ENCODE measurements at regions not wholly inside any gene's neighbourhood (a gene's known extent, or its start where the extent isn't known, plus 50 kb on each side); places are given as distances from the start of the nearest gene placed in this dataset.

DNA sequence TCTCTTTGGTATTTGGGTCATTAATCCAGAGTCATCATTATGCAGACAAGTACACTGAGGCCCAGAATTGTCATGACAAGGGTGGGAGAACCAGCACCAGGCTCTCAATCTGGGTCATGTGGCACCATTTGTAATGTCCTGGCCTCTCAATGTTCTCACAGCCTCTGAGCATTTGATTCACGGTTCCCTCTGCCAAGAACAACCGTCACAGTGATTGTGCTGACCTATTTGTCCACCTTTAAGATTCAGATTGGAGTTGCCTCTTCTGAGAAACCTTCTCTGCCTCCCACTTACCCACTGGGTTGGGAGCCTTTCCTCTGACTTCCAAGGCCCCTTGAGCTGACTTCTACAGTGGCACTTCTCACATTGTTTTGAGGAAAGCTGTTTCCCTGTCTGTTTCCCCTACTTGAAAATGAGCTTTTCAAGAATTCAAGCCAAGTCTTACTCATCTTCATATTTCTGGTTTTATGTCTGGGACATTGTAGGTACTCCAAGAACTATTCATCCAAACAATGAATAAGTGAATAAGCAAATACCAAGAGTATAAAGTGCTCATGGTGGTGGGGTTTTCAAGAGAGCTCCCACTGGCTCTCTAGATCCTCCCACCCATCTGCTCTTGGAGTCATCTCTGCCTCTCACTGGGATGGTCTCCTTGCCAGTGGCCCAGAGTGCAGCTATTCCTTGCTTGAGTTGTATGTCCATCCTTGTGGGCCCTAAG is 126.4 kb upstream of the E2F8 start:
- no peak for DNase-seq
- Mint-ChIP-seq H3K9me3 (no peaks in the 10 kb centered on the region), H3K4me1 (no peaks in the 10 kb centered on the region), H3K36me3 (ENCODE audit: low read depth) (no peaks in the 10 kb centered on the region), H3K4me3 (no peak overlapping the region), H3K27me3 (peaks cover 23% of the 10 kb centered on the region), H3K27ac (no peak overlapping the region)
- ChIA-PET POLR2A (no interaction called here), CTCF (interaction anchor here (0.6 kb wide), 1 partner anchor 152 kb away, joined by 3 read pairs; no protein-coding TSS in a partner anchor)

GRCh38 chr11:19365743-19366410 is 125.1 kb upstream of the E2F8 start:
- Mint-ChIP-seq H3K27ac (no peak overlapping the region), H3K27me3 (peaks cover 24% of the 10 kb centered on the region), H3K4me3 (no peak overlapping the region), H3K4me1 (no peaks in the 10 kb centered on the region), H3K36me3 (ENCODE audit: low read depth) (no peaks in the 10 kb centered on the region), H3K9me3 (no peaks in the 10 kb centered on the region)
- CTCF ChIA-PET = no interaction called here
- no peak for DNase-seq
- POLR2A ChIA-PET = no interaction called here

DNA sequence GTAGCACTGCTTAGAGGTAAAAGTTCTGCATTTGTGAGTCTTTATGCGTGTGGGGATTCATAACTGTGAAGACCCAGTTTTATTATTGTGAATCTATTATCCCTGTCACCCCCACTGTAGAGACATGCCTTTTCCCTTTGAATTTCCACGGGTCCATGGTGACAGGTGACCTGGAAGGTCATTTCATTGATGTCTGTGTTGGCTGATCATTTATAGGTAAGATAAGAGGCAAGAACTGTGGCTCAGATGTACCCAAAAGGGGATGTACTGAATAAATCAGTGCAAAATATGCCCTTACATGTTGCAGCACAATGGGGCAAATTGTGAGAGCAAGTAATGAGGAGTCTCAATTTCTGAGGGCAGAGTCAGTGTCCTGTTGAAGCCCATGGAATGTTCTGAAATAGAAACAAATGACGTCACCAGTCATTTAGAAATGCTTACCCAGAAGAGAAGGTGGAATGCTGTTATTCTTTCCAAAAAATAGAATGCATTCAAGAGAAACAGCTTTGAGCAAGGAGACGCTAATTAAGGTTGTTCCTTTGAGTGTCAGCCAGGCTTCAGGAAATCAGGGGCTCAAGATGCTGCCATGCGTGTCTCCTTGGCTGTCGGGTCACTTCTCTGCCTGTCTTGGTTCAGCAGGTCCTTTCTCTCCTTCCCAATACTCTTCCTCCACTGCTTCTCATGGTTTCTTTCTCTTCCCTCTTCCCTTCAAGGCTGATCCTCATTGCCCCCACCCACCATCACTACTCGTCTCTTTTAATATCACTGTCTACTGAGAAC is 118.7 kb upstream of the E2F8 start:
- CTCF ChIA-PET = no interaction called here

DNA sequence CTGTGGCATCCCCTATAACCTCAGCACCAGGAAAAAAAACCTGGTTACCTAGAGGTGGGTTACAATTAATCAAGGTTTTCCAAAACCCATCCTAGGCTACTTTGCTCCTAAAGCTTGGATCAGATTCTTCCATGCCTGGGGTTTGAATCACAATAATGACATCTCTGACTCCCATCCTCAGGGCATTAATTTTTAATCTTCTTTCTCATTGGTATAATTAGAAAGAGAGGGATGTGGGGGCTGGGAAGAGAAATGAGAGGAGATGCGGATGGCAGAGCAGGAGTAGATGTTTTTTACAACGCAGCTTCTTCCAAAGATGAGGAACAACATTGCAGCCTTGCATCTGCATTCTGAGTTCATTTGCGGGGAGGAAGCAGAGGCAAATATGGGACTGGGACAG is 117.2 kb upstream of the E2F8 start:
- Mint-ChIP-seq H3K4me3 (no peak overlapping the region), H3K27ac (no peak overlapping the region), H3K27me3 (peaks cover 18% of the 10 kb centered on the region), H3K9me3 (no peaks in the 10 kb centered on the region), H3K36me3 (ENCODE audit: low read depth) (no peaks in the 10 kb centered on the region), H3K4me1 (no peaks in the 10 kb centered on the region)
- DNase-seq = no peak
- POLR2A ChIA-PET = no interaction called here
- CTCF ChIA-PET = no interaction called here

More for the DNA sequence above, 118.7 kb upstream of the E2F8 start:
- no peaks in the 10 kb centered on the region for H3K36me3 Mint-ChIP-seq (ENCODE audit: low read depth)
- H3K27ac Mint-ChIP-seq = no peak overlapping the region
- DNase-seq = no peak
- no peaks in the 10 kb centered on the region for H3K4me1 Mint-ChIP-seq
- H3K4me3 Mint-ChIP-seq = no peak overlapping the region
- peaks cover 18% of the 10 kb centered on the region for H3K27me3 Mint-ChIP-seq
- POLR2A ChIA-PET = no interaction called here
- H3K9me3 Mint-ChIP-seq = no peaks in the 10 kb centered on the region

GRCh38 chr11:19355601-19356000 is 114.9 kb upstream of the E2F8 start:
- Mint-ChIP-seq H3K27ac (no peak overlapping the region), H3K36me3 (ENCODE audit: low read depth) (no peaks in the 10 kb centered on the region), H3K4me3 (no peak overlapping the region), H3K9me3 (no peaks in the 10 kb centered on the region), H3K27me3 (peaks cover 25% of the 10 kb centered on the region), H3K4me1 (no peaks in the 10 kb centered on the region)
- POLR2A ChIA-PET = interaction anchor here (1.2 kb wide), 1 partner anchor 28 kb away, joined by 3 read pairs; no protein-coding TSS in a partner anchor
- DNase-seq = no peak
- CTCF ChIA-PET = no interaction called here

DNA sequence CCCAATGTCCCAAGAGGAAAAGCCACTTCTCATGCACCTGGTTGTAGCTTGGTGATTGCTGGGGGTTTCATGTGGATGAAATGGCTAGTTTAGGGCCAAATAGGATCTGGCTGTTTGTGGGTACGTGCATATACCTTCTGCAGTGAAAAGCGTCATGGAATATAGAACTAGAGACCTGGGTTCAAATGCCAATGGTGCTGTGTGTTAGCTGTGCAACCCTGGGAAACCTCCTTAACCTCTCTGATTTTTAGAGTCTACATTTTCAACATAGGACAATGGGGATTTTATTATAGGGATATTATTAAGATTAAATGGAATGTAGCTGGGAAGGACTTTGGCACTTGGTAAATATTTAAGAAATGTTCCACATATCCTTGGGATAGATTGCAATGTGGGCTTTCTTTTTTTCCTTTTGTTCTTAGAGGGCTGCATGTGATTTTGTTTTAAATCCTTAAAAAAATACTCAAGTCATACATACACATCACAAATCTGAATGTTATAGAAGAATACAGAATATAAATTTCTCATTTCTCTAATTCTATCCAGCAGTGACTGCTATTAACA is 112.6 kb upstream of the E2F8 start:
- Mint-ChIP-seq H3K4me1 (no peaks in the 10 kb centered on the region), H3K36me3 (ENCODE audit: low read depth) (no peaks in the 10 kb centered on the region), H3K9me3 (no peaks in the 10 kb centered on the region), H3K27ac (no peak overlapping the region), H3K27me3 (peaks cover 45% of the 10 kb centered on the region), H3K4me3 (no peak overlapping the region)
- CTCF ChIA-PET = interaction anchor here (1.3 kb wide), 1 partner anchor 276 kb away, joined by 3 read pairs; no protein-coding TSS in a partner anchor
- DNase-seq = no peak
- POLR2A ChIA-PET = no interaction called here

DNA sequence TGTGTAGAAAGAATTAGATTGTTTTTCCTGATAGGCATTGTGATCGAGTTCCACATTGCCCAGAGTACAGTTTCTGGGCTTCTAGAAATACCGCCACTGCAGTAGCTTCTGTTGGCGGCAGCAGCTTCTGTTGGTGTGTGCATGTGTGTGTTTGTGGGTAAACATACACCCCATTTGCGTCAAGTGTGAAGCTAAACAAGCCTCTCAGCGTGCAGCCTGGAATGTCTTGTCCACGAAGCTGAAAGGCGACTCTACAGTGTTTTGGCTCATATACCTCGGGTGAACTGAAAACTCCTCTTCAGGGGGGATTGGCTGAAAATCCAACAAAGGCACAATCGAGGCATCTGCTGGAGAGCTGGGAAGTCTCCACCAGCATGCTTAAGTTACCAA is 112.0 kb upstream of the E2F8 start:
- H3K4me3 Mint-ChIP-seq = no peak overlapping the region
- POLR2A ChIA-PET = no interaction called here
- peaks cover 48% of the 10 kb centered on the region for H3K27me3 Mint-ChIP-seq
- no peaks in the 10 kb centered on the region for H3K9me3 Mint-ChIP-seq
- CTCF ChIA-PET = interaction anchor here (1.3 kb wide), 1 partner anchor 276 kb away, joined by 3 read pairs; no protein-coding TSS in a partner anchor
- no peaks in the 10 kb centered on the region for H3K36me3 Mint-ChIP-seq (ENCODE audit: low read depth)
- DNase-seq = no peak
- H3K27ac Mint-ChIP-seq = no peak overlapping the region
- no peaks in the 10 kb centered on the region for H3K4me1 Mint-ChIP-seq

DNA sequence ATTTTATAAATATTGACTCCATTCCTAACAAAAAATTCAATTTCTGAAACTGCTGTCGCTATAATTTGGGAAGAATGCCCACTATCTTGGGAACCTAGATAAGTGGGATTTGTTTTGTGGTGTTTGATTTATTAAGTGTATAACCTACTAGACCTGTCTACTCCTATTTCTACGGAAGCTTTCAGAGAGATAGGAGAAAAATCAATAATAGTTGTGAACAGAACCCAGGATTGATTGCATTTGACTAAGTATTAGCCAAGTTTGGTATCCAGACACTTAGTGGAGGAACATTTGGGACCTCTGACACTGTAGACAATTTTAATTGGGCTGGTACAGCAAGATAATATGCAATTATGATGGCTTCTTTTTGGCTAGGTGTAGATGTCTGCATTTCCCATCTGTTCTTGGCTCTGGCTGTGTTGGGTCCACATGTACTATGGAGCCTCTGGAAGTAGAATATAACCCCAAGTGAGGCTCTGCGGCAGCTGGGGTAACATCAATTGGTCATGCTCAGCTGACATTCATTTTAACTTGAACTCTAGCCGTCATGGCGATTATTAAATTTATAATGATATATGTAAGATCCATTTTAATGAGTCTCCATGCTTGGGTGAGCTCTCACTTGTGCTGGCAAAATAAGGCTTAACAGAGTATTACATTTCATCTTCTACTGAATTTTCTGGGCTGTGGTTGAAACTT is 111.5 kb upstream of the E2F8 start:
- ChIA-PET POLR2A (no interaction called here), CTCF (no interaction called here)
- Mint-ChIP-seq H3K9me3 (no peaks in the 10 kb centered on the region), H3K36me3 (ENCODE audit: low read depth) (no peaks in the 10 kb centered on the region), H3K4me1 (no peaks in the 10 kb centered on the region), H3K27me3 (peaks cover 53% of the 10 kb centered on the region), H3K4me3 (no peak overlapping the region), H3K27ac (no peak overlapping the region)
- no peak for DNase-seq

GRCh38 chr11:19351426-19351825 is 110.7 kb upstream of the E2F8 start:
- peaks cover 59% of the 10 kb centered on the region for H3K27me3 Mint-ChIP-seq

DNA sequence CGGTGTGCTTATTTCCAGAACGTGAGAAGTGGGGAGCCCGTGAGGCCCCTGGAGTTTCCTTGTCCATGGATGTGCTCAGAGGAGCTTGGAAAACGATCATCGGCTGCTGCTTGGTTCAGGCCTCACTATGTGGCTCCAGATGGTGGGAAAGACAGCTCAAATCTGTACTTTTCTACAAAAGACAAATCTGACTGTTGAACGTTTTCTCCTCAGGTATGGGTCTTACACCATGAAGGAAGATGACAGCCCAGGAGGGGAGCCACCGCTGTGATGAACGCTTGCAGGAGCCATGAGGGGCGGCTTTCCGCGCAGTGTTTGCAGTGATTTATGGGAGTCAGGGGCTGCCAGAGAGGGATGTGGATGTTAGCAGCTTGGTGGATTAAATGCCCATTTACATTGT is 109.4 kb upstream of the E2F8 start:
- Mint-ChIP-seq H3K4me1 (peaks cover 5% of the 10 kb centered on the region), H3K27ac (no peak overlapping the region), H3K27me3 (peaks cover 62% of the 10 kb centered on the region), H3K9me3 (no peaks in the 10 kb centered on the region), H3K36me3 (ENCODE audit: low read depth) (no peaks in the 10 kb centered on the region), H3K4me3 (no peak overlapping the region)
- CTCF ChIA-PET = no interaction called here
- POLR2A ChIA-PET = interaction anchor here (1.1 kb wide), 1 partner anchor 109 kb away, joined by 4 read pairs; the partner anchor contains the start of gene E2F8
- no peak for DNase-seq

More at GRCh38 chr11:19351426-19351825, 110.7 kb upstream of the E2F8 start:
- no peak for DNase-seq
- ChIA-PET CTCF (interaction anchor here (0.7 kb wide), 3 partner anchors 20 to 1518 kb away, joined by 3 read pairs; no protein-coding TSS in a partner anchor), POLR2A (no interaction called here)
- no peak overlapping the region for H3K27ac Mint-ChIP-seq
- H3K36me3 Mint-ChIP-seq (ENCODE audit: low read depth) = no peaks in the 10 kb centered on the region
- H3K4me3 Mint-ChIP-seq = no peak overlapping the region
- no peaks in the 10 kb centered on the region for H3K9me3 Mint-ChIP-seq
- no peaks in the 10 kb centered on the region for H3K4me1 Mint-ChIP-seq

GRCh38 chr11:19349340-19350025 is 108.7 kb upstream of the E2F8 start:
- no peaks in the 10 kb centered on the region for H3K36me3 Mint-ChIP-seq (ENCODE audit: low read depth)
- CTCF ChIA-PET = no interaction called here

GRCh38 chr11:19347911-19348310 is 107.2 kb upstream of the E2F8 start:
- H3K9me3 Mint-ChIP-seq = no peaks in the 10 kb centered on the region
- no peak overlapping the region for H3K27ac Mint-ChIP-seq
- no peak for DNase-seq
- ChIA-PET POLR2A (no interaction called here), CTCF (no interaction called here)
- H3K4me1 Mint-ChIP-seq = peaks cover 5% of the 10 kb centered on the region
- no peak overlapping the region for H3K4me3 Mint-ChIP-seq
- peaks cover 75% of the 10 kb centered on the region for H3K27me3 Mint-ChIP-seq
- no peaks in the 10 kb centered on the region for H3K36me3 Mint-ChIP-seq (ENCODE audit: low read depth)

More at GRCh38 chr11:19349340-19350025, 108.7 kb upstream of the E2F8 start:
- no peak for DNase-seq
- Mint-ChIP-seq H3K4me1 (peaks cover 5% of the 10 kb centered on the region), H3K9me3 (no peaks in the 10 kb centered on the region), H3K27me3 (peaks cover 61% of the 10 kb centered on the region), H3K27ac (no peak overlapping the region), H3K4me3 (no peak overlapping the region)
- POLR2A ChIA-PET = interaction anchor here (1.1 kb wide), 1 partner anchor 109 kb away, joined by 4 read pairs; the partner anchor contains the start of gene E2F8
